GM19455 (cell line): ENCODE measurements at regions not wholly inside any gene's neighbourhood (a gene's known extent, or its start where the extent isn't known, plus 50 kb on each side); places are given as distances from the start of the nearest gene placed in this dataset.
"Not testable (repeated sequence)": the region's sequence is repeated elsewhere in the genome, so short reads cannot be mapped to it uniquely, and the experiment has no call there.

Experiments
- ATAC-seq: cut with Tn5 transposase; IDR thresholded peaks from one replicate; pipeline ENCODE4 v1.9.1; 2021; ENCODE audit not compliant: unreplicated experiment

GRCh38 chr12:92237262-92237661 lies 91.6 kb upstream of the BTG1 start:
- no peak for ATAC-seq

DNA sequence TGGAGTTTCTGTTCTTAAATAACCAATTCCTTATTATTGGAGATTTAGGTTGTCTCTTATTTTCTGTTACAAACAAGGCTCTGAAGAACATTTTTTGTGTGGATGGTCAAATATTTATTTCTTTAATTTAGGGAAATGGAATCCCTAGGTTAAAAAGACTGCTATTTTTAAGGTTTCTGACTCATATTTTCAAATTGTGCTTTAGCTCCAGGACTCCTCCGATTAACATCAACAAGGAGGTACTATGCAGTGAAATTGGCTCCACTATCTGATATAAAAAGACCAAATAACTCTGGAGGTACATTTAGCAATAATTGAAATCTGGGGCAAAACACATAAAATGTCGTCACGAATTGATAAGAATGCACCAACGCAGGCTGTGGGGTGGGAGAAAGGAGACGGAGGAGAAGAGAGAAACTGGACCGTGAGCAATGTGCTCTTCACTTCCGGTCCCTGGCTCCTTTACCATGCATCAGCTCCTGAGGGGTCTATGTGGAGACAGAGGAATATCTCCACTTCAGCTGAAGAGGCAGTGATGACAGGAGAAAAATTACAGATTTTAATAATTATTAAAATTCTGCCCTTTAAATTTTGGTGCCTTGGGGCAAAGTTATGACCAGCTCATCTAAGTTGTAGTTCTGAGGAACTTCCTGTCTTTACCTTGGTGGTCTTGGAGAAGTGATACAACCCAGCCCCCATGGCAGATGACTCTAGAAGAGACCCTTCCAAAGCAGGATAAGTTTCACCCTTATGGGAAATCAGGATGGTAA lies 90.2 kb upstream of the BTG1 start:
- no peak for ATAC-seq

DNA sequence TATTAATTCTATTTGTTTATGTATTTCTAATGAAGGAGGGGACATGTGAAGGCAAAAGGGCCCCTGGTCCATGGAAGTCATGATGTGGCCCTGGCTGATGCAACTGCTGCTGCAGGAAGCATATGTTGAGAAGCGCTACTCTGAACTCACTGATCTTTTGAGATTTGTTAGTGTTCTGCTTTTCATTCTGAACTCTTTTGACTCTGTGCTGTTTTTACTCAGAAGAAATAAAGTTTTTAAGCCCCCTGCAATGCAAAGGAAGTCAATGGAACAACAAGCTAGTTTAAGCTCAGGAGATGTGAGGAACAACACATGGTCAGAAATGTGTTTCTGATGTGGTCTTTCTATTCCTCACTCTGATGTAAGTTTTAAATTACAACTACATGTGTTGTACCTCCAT lies 88.9 kb upstream of the BTG1 start:
- no peak for ATAC-seq

DNA sequence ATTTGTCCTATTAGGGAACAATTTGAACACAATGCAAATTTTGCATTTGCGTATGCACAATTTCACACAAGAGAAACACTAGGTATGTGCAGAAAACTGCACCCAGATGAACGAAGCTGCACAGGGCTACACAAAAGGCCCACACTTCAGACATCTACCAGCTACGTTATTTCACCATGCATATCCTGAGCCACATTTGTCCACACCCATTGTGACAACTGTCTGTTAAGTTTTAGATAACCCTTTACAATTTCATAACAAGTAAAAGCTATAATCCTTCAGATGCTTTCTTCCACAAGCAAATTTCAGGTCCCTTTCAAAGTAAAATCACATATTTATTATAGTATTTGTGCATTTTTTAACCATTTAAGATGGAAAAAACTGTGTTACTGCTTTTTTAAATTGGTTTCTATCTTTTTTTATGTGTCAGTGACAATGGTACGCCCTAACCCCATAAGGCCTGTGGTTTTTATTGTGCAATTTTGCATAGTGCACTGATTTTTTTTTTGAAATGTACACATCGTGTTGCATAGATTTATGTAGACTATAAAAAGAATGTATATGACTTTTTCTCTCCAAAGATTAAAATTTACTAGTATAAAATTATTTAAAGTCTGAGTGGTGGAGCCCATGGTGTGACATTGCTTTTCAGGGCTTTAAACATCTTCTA lies 87.8 kb upstream of the BTG1 start:
- ATAC-seq: no peak

DNA sequence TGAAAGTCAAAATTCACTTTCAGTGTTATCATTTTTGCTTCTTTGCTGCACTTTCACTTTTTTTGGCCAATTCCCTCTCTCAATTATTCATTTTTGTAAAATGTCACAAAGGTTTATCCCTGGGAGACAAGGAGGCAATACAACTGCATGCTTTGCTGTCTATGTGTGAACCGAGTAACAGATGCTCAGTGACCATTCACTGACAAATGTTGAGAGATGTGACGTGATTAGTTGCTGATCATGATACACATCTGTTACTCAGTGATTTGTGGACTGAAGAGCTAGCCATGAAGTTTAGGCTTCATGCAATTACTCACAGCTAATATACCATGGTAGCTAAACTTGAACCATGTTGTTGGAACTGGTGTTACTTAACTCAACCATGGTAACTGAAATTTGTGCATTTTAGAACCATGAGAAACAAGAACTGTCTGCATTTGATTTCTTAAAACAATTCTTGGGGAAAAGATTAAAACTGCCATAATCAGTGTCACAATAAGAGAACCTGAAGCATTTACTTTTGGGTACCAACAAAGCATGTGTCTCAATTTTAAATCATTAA lies 86.8 kb upstream of the BTG1 start:
- ATAC-seq: not testable (repeated sequence)

DNA sequence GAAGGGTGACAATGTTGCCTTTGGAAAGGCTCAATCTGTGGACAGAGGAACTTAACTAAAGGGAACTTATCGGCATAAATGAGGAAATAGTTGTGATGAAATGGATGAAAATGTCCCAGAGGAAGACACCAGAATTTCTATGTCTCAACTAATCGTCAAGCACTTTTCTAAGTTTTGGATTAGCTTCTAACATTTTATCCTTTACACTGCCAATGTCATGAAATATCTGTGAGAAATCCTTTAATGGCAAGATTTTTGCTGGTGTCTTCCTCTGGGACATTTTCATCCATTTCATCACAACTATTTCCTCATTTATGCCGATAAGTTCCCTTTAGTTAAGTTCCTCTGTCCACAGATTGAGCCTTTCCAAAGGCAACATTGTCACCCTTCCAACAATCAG lies 86.3 kb upstream of the BTG1 start:
- ATAC-seq: not testable (repeated sequence)

DNA sequence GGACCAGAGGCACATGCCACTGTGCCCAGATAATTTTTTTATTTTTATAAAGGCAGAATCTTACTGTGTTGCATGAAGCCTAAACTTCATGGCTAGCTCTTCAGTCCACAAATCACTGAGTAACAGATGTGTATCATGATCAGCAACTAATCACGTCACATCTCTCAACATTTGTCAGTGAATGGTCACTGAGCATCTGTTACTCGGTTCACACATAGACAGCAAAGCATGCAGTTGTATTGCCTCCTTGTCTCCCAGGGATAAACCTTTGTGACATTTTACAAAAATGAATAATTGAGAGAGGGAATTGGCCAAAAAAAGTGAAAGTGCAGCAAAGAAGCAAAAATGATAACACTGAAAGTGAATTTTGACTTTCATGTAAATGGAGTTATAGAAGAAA lies 85.9 kb upstream of the BTG1 start:
- ATAC-seq: not testable (repeated sequence)

DNA sequence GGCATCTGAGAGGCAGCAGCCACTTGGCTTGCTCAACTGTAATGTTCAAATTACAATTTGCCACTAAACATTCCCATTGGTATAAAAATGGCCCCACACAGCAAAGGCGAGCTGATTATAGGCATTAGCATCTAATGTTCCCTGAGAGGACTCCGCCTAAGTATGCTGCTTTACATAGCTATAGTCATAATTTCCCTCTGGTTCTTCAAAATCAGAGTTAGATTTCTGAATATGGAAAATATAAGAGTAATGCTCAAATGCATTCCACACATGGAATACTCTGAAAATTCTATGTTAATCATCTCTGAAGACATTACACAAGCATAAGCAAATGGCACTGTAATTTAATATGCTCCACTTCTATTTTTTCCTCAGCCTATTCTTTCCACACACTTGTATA lies 83.7 kb upstream of the BTG1 start:
- ATAC-seq: no peak

DNA sequence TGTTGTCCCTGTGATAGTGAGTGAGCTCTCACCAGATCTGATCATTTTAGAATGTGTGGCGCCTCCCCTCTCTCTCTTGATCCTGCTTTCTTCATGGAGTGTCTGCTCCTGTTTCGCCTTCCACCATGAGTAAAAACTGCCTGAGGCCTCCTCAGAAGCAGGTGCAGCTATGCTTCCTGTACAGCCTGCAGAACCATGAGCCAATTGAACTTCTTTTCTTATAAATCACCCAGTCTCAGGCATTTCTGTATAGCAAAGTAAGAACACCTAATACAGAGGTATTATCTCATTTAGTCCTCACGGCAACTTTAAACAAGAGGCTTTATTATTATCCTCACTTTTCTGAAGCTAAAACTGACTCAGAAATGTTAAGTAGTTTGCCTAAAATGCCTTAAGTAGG lies 81.3 kb upstream of the BTG1 start:
- ATAC-seq: no peak

DNA sequence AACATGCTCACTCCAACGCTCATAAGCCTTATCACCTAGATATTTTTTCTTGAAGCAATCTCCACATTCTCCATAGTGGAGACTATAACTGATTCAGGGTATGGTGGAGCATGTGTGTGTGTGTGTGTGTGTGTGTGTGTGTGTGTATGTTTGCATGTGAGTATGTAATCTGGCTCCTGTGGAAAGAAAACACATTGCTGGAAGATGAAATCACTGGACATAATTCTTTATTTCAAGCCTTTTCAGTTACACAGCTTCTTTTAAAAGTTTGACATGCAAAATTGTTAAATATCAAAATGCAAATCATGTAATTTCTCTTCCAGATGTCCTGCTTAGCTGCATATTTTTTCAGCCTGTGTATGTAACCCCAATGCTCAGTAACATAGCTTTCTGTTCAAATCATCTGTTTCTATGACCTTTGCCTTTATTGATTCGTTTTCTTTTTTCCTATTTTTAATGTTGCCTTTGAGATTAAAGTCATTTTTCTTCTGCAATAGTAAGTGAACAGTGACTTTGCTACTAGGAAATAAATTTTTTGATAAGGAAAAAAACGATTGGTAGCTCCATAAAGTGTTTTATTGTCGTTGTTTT lies 80.5 kb upstream of the BTG1 start:
- no peak for ATAC-seq

DNA sequence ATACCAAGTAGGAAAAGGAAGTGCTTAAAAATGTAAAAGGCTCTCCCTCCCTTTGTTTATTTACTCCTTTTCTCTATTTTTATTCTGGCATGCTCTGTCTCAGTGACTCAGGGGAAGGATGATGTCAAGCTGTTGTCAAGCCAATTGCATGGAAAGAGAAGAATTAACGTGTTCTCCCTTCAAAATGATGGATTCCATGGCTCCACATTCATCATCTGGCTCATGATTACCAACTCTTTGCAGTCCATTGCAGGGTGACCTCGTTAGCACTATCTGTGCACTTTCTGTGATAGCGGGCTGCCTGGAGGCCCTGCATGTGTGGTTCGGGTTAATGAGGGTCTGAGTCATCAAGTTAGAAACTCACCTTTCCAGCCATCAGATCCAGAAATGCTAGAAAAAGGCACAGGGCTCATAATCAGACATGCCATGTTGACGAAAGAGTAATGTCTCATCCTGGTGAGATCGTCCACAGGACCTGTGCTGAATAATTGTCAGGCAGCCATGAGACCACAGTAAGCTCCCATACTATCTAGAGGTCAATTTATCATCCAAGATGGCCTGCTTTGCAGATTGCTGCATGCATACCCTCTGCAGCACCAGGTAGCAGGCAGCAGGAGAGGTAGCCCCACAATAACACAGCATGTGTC lies 79.2 kb upstream of the BTG1 start:
- no peak for ATAC-seq

DNA sequence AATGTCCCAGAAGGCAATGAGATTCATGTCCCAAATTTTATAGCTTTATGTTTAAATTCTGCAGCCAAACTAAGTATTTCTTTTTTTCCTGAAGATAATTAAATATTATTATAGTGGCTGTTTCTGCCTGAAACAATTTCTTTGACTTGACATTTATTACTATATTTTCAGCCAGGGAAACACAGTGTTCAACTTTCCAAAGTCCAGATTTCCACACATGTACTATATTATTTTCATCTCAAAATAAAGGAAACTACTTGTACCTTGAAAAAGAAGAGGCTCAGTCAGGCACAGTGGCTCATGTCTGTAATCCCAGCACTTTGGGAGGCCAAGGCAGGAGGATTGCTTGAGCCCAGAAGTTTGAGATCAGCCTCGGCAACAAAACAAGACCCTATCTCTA lies 77.8 kb upstream of the BTG1 start:
- ATAC-seq: no peak

DNA sequence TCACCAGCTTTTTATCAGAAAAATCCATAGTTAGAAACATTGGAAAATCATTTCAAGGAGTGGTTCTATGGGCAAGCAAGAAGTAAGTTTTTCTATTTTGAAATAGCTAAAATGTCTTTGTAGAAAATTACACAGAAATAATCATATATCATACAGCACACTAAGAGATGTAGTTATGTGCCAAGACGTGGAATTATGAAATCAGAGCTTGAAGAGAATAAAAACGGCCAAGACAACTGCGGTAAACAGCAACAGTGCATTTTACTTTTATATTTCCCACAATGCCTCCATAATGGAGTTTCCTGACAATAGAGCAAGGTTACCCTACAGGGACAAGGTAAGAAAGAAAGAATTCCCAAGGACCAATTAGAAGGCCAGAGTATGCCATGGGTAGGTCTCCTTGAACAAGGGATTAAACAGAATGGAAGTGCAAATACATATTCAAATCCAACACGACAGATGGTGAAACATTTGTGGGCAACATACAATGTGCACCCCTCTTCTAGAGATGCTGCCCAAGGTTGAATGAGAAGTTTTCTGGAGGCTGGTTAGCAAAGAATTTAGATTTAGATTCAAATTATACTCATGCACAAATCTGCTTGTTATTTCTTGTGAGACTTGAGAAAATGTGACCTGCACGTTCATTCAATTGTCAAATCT lies 76.1 kb upstream of the BTG1 start:
- no peak for ATAC-seq

GRCh38 chr12:92218394-92219077 lies 72.9 kb upstream of the BTG1 start:
- no peak for ATAC-seq

DNA sequence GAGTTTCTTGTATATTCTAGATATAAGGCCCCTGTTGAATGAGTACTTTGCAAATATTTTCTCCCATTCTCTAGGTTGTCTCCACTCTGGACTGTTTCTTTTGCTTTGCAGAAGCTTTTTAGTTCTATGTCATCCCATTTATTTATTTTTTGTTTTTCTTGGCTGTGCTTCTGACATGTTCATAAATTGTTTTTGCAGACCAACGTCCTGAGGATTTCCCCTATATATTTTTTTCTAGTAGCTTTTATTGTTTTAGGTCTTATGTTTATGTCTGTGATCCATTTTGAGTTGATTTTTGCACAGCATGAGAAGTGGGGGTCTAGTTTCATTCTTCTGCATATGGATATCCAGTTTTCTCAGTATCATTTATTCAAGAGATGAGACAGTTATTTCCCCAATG lies 70.4 kb upstream of the BTG1 start:
- ATAC-seq: no peak

DNA sequence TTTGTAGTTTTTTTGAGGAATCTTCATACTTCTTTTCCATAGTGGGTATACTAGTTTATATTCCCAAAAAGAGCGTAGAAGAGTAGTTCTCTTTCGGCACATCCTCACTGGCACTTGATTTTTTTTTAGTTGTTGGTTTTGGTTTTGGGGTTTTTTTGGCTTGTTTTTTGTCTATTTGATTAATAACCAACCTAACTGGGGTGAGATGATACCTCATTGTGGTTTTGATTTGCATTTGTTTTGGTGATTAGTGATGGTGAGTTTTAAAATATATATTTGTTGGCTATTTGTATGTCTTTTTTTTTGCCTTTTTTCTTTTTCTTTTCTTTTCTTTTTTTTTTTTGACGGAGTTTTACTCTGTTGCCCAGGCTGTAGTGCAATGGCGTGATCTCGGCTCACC lies 69.7 kb upstream of the BTG1 start:
- ATAC-seq: no peak

GRCh38 chr12:92213166-92213565 lies 67.5 kb upstream of the BTG1 start:
- no peak for ATAC-seq

GRCh38 chr12:92210071-92210470 lies 64.4 kb upstream of the BTG1 start:
- peak; percentile 56 for ATAC-seq

DNA sequence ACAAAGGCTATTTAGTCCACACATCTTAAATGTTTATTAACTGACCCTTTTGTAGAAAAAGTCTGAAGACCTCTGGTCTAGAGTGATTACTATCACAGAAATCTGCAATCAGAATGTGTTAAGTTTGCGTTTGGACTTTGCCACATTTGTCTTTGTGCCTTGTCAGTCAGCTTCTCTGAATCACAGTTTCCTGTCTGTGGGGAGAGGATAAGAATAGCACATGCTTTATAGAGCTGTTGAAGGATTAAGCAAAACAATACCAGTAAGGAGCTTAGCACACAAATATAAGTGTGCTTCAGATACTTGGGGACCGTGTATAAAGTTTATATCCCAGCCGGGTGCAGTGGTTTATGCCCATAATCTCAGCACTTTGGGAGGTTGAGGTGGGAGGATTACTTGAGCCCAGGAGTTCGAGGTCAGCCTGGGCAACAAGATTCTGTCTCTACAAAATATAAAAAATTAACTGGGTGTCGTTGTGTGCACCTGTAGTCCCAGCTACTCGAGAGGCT lies 63.0 kb upstream of the BTG1 start:
- peak; percentile 77 for ATAC-seq

GRCh38 chr12:92206596-92206995 lies 61.0 kb upstream of the BTG1 start:
- ATAC-seq: no peak
